PC-3 (cell line): ENCODE measurements at regions not wholly inside any gene's neighbourhood (a gene's known extent, or its start where the extent isn't known, plus 50 kb on each side); places are given as distances from the start of the nearest gene placed in this dataset.

Source experiments
- ATAC-seq: fragments of 200-7000 bp; cut with Tn5 transposase; 2 replicates; pipeline ENCODE4 v1.9.1; 2020; ENCODE audit warnings: mild to moderate bottlenecking, moderate library complexity
- BruUV-seq: library from RNA; stranded (reverse); fragments of 400-500 nt; replicated peaks from 2 replicates; lab custom pipeline; 2021; lab: Mats Ljungman, UMichigan
- CTCF ChIA-PET: fragments of 300-600 bp; sonication (Branson Sonifier 250); formaldehyde crosslinking; loops from one replicate; lab custom pipeline; 2022; ENCODE audit warnings: antibody characterized with exemption; lab: Charles Lee
- POLR2A ChIA-PET: fragments of 300-600 bp; sonication (Branson Sonifier 250); formaldehyde crosslinking; loops from one replicate; lab custom pipeline; 2022; ENCODE audit warnings: antibody characterized with exemption; ENCODE audit not compliant: unreplicated experiment; lab: Charles Lee
- DNase-seq: peaks from one replicate; pipeline ENCODE4 v3.0.0-alpha.2; 2015
- H2AFZ ChIP-seq: fragments of 300-600 bp; sonication (generic); 2 replicates; pipeline ENCODE4 v1.6.0; 2016; ENCODE audit warnings: antibody characterized with exemption, low read length
- H3F3A ChIP-seq: fragments of 300-600 bp; sonication (generic); one replicate; pipeline ENCODE4 v1.6.0; 2017; ENCODE audit warnings: antibody characterized with exemption, low read length, control low read depth, mild to moderate bottlenecking; ENCODE audit not compliant: unreplicated experiment
- H3K27ac ChIP-seq: fragments of 300-600 bp; sonication (generic); 2 replicates; pipeline ENCODE4 v1.5.1; 2016; ENCODE audit warnings: mild to moderate bottlenecking, low read length
- H3K27me3 ChIP-seq: fragments of 300-600 bp; sonication (generic); 2 replicates; pipeline ENCODE4 v1.6.1; 2016; ENCODE audit warnings: low read length, mixed read lengths
- H3K36me3 ChIP-seq: fragments of 300-600 bp; sonication (generic); 2 replicates; pipeline ENCODE4 v1.6.1; 2016; ENCODE audit warnings: low read depth, mixed run types, low read length, mixed read lengths
- H3K4me1 ChIP-seq: fragments of 300-600 bp; sonication (generic); 2 replicates; pipeline ENCODE4 v1.5.1; 2016; ENCODE audit warnings: low read length; ENCODE audit not compliant: insufficient read depth
- H3K4me2 ChIP-seq: fragments of 300-600 bp; sonication (generic); 2 replicates; pipeline ENCODE4 v1.6.0; 2016; ENCODE audit warnings: low read length
- H3K4me3 ChIP-seq: fragments of 300-600 bp; sonication (generic); 2 replicates; pipeline ENCODE4 v1.5.1; 2016; ENCODE audit warnings: mild to moderate bottlenecking, low read length, mixed read lengths
- H3K79me2 ChIP-seq: fragments of 300-600 bp; sonication (generic); 2 replicates; pipeline ENCODE4 v1.6.1; 2017; ENCODE audit warnings: low read length, mixed read lengths
- H3K9ac ChIP-seq: fragments of 300-600 bp; sonication (generic); 2 replicates; pipeline ENCODE4 v1.6.0; 2016; ENCODE audit warnings: mild to moderate bottlenecking, low read length
- H3K9me2 ChIP-seq: fragments of 300-600 bp; sonication (generic); replicated peaks from 2 replicates; pipeline ENCODE4 v1.6.1; 2016; ENCODE audit warnings: mixed run types, low read length, mixed read lengths
- H3K9me3 ChIP-seq: fragments of 300-600 bp; sonication (generic); 2 replicates; pipeline ENCODE4 v1.6.1; 2016; ENCODE audit warnings: low read length, mixed read lengths
- H4K20me1 ChIP-seq: fragments of 300-600 bp; sonication (generic); 2 replicates; pipeline ENCODE4 v1.6.1; 2016; ENCODE audit warnings: low read length, mixed read lengths
- EZH2 ChIP-seq: fragments of 300-600 bp; sonication (generic); IDR thresholded peaks from one replicate; pipeline ENCODE4 v1.6.1; 2017; ENCODE audit warnings: antibody characterized with exemption, mild to moderate bottlenecking, low read length; ENCODE audit not compliant: unreplicated experiment
- EZH2phosphoT487 ChIP-seq: fragments of 300-600 bp; sonication (generic); IDR thresholded peaks from 2 replicates; pipeline ENCODE4 v1.6.1; 2018; ENCODE audit warnings: mild to moderate bottlenecking, antibody characterized with exemption, low read length, borderline replicate concordance
- intact Hi-C: fragments of 100-400 bp; cut with micrococcal nuclease; formaldehyde crosslinking; loops from 2 replicates; pipeline ENCODE4 v1.9.0; 2023
- TF ChIP-seq, protein P1 (sequence below): fragments of 300-600 bp; sonication (generic); conservative IDR thresholded peaks from 2 replicates; pipeline ENCODE4 v1.5.1; 2017; ENCODE audit warnings: antibody characterized with exemption, low read depth, mild to moderate bottlenecking, low read length

DNA sequence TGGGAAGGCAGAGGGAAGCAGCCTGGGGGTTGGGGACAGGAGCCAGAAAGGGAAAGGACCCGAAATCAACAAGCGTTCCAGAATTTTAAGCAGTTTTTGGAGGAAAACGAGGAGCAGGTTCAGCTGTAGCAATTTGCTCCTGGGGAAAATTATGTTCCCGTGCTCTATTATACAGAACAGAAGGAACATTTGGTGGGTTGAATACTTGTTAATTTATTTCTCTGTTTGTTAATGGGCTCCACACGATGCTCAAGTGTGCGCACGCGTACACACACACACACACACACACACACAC, 149.2 kb upstream of the LINGO1 start:
- Histone ChIP-seq H3K4me1 (no peaks in the 10 kb centered on the region), H3K9me3 (no peaks in the 10 kb centered on the region), H3K9ac (no peak overlapping the region), H3K4me2 (no peak overlapping the region), H3K36me3 (no peaks in the 10 kb centered on the region), H4K20me1 (no peaks in the 10 kb centered on the region), H3K27me3 (peaks cover 5% of the 10 kb centered on the region; the same call in 1 of the 2 replicates), H3K79me2 (no peaks in the 10 kb centered on the region), H2AFZ (no peak overlapping the region), H3K9me2 (no peaks in the 10 kb centered on the region), H3K27ac (no peak overlapping the region), H3F3A (no peaks in the 10 kb centered on the region), H3K4me3 (no peak overlapping the region)
- ATAC-seq (no peak), DNase-seq (no peak)
- TF ChIP-seq, protein P1, sequence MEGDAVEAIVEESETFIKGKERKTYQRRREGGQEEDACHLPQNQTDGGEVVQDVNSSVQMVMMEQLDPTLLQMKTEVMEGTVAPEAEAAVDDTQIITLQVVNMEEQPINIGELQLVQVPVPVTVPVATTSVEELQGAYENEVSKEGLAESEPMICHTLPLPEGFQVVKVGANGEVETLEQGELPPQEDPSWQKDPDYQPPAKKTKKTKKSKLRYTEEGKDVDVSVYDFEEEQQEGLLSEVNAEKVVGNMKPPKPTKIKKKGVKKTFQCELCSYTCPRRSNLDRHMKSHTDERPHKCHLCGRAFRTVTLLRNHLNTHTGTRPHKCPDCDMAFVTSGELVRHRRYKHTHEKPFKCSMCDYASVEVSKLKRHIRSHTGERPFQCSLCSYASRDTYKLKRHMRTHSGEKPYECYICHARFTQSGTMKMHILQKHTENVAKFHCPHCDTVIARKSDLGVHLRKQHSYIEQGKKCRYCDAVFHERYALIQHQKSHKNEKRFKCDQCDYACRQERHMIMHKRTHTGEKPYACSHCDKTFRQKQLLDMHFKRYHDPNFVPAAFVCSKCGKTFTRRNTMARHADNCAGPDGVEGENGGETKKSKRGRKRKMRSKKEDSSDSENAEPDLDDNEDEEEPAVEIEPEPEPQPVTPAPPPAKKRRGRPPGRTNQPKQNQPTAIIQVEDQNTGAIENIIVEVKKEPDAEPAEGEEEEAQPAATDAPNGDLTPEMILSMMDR = no peak
- TF ChIP-seq EZH2 (no peak), EZH2phosphoT487 (no peak)
- ChIA-PET CTCF (no interaction called here), POLR2A (no interaction called here)
- intact Hi-C loops = no loop called here
- BruUV-seq = no TSS peak

DNA sequence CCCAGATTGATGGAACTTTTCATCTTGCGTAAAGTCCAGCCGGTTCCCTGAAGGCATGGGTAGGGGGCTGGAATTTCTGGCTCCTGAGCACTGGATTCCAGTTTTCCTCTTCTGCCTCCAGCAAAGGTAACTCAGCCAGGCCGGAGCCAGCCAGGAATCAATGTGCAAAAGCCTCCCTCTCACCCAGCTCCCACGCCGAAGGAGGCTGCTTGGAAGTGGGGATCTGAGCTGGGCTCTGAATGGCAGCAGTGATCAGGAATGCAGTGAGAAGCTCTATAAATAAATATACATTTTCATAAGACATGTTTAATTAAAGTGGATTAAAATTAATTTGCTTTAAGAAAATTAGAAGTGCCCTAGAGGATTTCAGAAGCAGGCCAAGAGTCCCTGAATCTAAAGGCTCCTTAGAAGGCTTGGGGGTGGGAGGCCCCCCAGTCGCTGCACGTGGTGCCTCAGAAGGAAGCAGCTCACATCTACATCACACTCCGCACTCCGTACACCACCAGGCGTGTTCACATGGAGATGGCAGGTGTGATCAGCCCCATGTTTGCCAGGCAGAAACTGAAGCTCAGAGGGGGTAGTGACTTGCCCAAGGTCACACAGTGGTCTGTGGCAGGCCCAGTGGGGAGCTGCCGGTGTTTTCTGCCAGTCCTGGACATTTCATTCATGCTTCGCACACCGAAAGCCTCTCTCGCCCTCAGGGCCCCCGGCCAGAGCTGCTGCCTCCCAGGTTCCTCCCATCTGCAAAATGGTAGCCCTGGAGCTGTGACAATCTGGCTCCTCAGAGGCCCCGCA, 148.6 kb upstream of the LINGO1 start:
- BruUV-seq = no TSS peak
- Histone ChIP-seq H3K36me3 (no peaks in the 10 kb centered on the region), H3K9me3 (no peaks in the 10 kb centered on the region), H3K4me1 (no peaks in the 10 kb centered on the region), H3K9me2 (no peaks in the 10 kb centered on the region), H3K79me2 (no peaks in the 10 kb centered on the region), H3K27me3 (peaks cover 5% of the 10 kb centered on the region; the same call in 1 of the 2 replicates), H4K20me1 (no peaks in the 10 kb centered on the region), H2AFZ (no peak overlapping the region), H3F3A (no peaks in the 10 kb centered on the region), H3K9ac (no peak overlapping the region), H3K4me3 (no peak overlapping the region), H3K4me2 (no peak overlapping the region), H3K27ac (no peak overlapping the region)
- ChIA-PET CTCF (no interaction called here), POLR2A (interaction anchor here (0.7 kb wide), 1 partner anchor 137 kb away, joined by 3 read pairs; no protein-coding TSS in a partner anchor)
- no peak for DNase-seq
- intact Hi-C loops = no loop called here
- ATAC-seq = no peak
- TF ChIP-seq EZH2 (no peak), EZH2phosphoT487 (no peak)
- TF ChIP-seq, protein P1 = no peak

GRCh38 chr15:77778802-77779201, 146.1 kb upstream of the LINGO1 start:
- Histone ChIP-seq H3F3A (no peaks in the 10 kb centered on the region), H3K9me3 (no peaks in the 10 kb centered on the region), H4K20me1 (no peaks in the 10 kb centered on the region), H2AFZ (no peak overlapping the region), H3K9me2 (no peaks in the 10 kb centered on the region), H3K36me3 (no peaks in the 10 kb centered on the region), H3K4me2 (no peak overlapping the region), H3K4me3 (no peak overlapping the region), H3K79me2 (no peaks in the 10 kb centered on the region), H3K9ac (no peak overlapping the region), H3K4me1 (no peaks in the 10 kb centered on the region), H3K27ac (no peak overlapping the region), H3K27me3 (peaks cover 5% of the 10 kb centered on the region; the same call in 1 of the 2 replicates)
- ATAC-seq (no peak), DNase-seq (no peak)
- no TSS peak for BruUV-seq
- ChIA-PET CTCF (no interaction called here), POLR2A (no interaction called here)
- intact Hi-C loops = no loop called here
- TF ChIP-seq EZH2 = no peak
- TF ChIP-seq, protein P1 = no peak
- TF ChIP-seq EZH2phosphoT487 = no peak
